HepG2 (cell line): ENCODE measurements at regions not wholly inside any gene's neighbourhood (a gene's known extent, or its start where the extent isn't known, plus 50 kb on each side); places are given as distances from the start of the nearest gene placed in this dataset.

Experiments
- HNRNPH1 ChIP-seq: fragments of 200-400 bp; formaldehyde crosslinking; optimal IDR thresholded peaks from 2 replicates; pipeline ENCODE3; 2017; ENCODE audit warnings: mild to moderate bottlenecking, low read depth, low read length
- MAF1 ChIP-seq: sonication (generic); formaldehyde crosslinking; IDR thresholded peaks from 2 replicates; pipeline ENCODE4 v1.5.0; 2020; ENCODE audit warnings: missing genetic modification reagents, borderline replicate concordance
- MED1 ChIP-seq: sonication (generic); formaldehyde crosslinking; IDR thresholded peaks from 2 replicates; pipeline ENCODE4 v1.4.0; 2020; ENCODE audit warnings: missing genetic modification reagents
- MLLT10 ChIP-seq: sonication (generic); formaldehyde crosslinking; IDR thresholded peaks from 2 replicates; pipeline ENCODE4 v1.4.0; 2020; ENCODE audit warnings: missing genetic modification reagents
- MXI1 ChIP-seq: IDR thresholded peaks from 3 replicates; pipeline ENCODE4 v1.6.1; 2012; ENCODE audit warnings: low read depth, low read length, inconsistent platforms, borderline replicate concordance
- TBP ChIP-seq: sonication (generic); formaldehyde crosslinking; IDR thresholded peaks from 2 replicates; pipeline ENCODE4 v1.5.0; 2020; ENCODE audit warnings: missing genetic modification reagents
- ZKSCAN8 ChIP-seq: IDR thresholded peaks from 2 replicates; pipeline ENCODE4 v1.6.1; 2016; ENCODE audit warnings: borderline replicate concordance, missing genetic modification reagents, missing compliant biosample characterization
- ZNF124 ChIP-seq: sonication (generic); formaldehyde crosslinking; IDR thresholded peaks from 2 replicates; pipeline ENCODE4 v1.4.0; 2020; ENCODE audit warnings: missing genetic modification reagents
- ZNF746 ChIP-seq: sonication (generic); formaldehyde crosslinking; IDR thresholded peaks from 2 replicates; pipeline ENCODE4 v1.8.0; 2022; ENCODE audit warnings: mild to moderate bottlenecking, missing genetic modification reagents
- ZNF770 ChIP-seq: sonication (generic); formaldehyde crosslinking; IDR thresholded peaks from 2 replicates; pipeline ENCODE4 v1.5.0; 2020; ENCODE audit warnings: mild to moderate bottlenecking, missing genetic modification reagents
- TF ChIP-seq, protein P1 (sequence below): sonication (generic); formaldehyde crosslinking; IDR thresholded peaks from 2 replicates; pipeline ENCODE4 v1.4.0; 2020; ENCODE audit warnings: missing genetic modification reagents, borderline replicate concordance
- TF ChIP-seq, protein P2 (sequence below): IDR thresholded peaks from 2 replicates; pipeline ENCODE4 v1.6.1; 2018; ENCODE audit warnings: missing genetic modification reagents
- TF ChIP-seq, protein P3 (sequence below): IDR thresholded peaks from 2 replicates; pipeline ENCODE4 v1.6.1; 2016; ENCODE audit warnings: missing compliant biosample characterization, missing genetic modification reagents, borderline replicate concordance

DNA sequence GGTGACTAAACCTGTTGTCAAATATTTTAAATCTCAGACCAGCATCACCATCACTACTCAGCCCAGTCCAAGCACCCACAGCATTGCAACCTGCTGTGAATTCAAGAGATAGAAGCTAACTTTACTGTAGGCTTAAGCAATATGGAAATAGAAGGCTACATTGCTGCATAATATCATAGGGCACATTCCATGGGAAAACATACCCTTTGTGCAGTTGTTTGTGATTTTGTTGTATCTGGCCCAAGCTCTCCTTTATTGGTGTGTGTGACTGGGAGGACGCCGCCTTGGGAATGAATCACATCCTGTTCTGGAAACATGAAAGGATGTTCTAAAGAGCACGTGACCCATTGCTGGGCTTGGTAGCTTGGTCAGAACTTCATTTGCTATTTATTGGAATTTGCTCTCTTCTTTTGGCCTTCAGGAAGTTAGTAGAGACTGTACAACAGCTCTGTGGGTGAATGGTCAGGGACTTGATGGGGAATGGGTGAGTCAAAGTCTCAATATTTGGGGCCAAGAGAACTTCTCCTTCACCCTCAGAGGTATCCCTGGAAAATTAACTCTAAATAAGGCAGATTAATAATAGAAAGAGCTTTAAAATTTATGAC, 106.8 kb upstream of the SERPINE2 start (continued):
- TF ChIP-seq, protein P1, sequence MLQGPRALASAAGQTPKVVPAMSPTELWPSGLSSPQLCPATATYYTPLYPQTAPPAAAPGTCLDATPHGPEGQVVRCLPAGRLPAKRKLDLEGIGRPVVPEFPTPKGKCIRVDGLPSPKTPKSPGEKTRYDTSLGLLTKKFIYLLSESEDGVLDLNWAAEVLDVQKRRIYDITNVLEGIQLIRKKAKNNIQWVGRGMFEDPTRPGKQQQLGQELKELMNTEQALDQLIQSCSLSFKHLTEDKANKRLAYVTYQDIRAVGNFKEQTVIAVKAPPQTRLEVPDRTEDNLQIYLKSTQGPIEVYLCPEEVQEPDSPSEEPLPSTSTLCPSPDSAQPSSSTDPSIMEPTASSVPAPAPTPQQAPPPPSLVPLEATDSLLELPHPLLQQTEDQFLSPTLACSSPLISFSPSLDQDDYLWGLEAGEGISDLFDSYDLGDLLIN (CRISPR knock-in tag): no peak
- TF ChIP-seq HNRNPH1: no peak
- TF ChIP-seq, protein P2, sequence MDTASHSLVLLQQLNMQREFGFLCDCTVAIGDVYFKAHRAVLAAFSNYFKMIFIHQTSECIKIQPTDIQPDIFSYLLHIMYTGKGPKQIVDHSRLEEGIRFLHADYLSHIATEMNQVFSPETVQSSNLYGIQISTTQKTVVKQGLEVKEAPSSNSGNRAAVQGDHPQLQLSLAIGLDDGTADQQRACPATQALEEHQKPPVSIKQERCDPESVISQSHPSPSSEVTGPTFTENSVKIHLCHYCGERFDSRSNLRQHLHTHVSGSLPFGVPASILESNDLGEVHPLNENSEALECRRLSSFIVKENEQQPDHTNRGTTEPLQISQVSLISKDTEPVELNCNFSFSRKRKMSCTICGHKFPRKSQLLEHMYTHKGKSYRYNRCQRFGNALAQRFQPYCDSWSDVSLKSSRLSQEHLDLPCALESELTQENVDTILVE (CRISPR knock-in tag): 0 out of 2 replicates have a peak, but pooled peaks have one; percentile 23
- TF ChIP-seq ZNF746 (CRISPR knock-in tag): no peak
- TF ChIP-seq MLLT10 (CRISPR knock-in tag): no peak
- TF ChIP-seq MXI1: peak; percentile 13; the same call in 1 of the 3 replicates
- TF ChIP-seq, protein P3, sequence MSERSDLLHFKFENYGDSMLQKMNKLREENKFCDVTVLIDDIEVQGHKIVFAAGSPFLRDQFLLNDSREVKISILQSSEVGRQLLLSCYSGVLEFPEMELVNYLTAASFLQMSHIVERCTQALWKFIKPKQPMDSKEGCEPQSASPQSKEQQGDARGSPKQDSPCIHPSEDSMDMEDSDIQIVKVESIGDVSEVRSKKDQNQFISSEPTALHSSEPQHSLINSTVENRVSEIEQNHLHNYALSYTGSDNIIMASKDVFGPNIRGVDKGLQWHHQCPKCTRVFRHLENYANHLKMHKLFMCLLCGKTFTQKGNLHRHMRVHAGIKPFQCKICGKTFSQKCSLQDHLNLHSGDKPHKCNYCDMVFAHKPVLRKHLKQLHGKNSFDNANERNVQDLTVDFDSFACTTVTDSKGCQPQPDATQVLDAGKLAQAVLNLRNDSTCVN (CRISPR knock-in tag): peak; percentile 90
- no peak for TF ChIP-seq MAF1
- peak; percentile 81; the same call in 1 of the 2 replicates for TF ChIP-seq ZKSCAN8
- TF ChIP-seq MED1 (CRISPR knock-in tag): peak; percentile 97
- TF ChIP-seq TBP (CRISPR knock-in tag): 0 out of 2 replicates have a peak, but pooled peaks have one; percentile 47
- TF ChIP-seq ZNF124: no peak
- no peak for TF ChIP-seq ZNF770
